OCI-LY7 (cell line): ENCODE measurements at regions not wholly inside any gene's neighbourhood (a gene's known extent, or its start where the extent isn't known, plus 50 kb on each side); places are given as distances from the start of the nearest gene placed in this dataset.

Experiments
- BruUV-seq: library from RNA; stranded (reverse); fragments of 400-500 nt; replicated peaks from 2 replicates; lab custom pipeline; 2021; lab: Mats Ljungman, UMichigan
- CTCF ChIA-PET: fragments of 300-600 bp; sonication (Branson Sonifier 250); formaldehyde crosslinking; loops from one replicate; lab custom pipeline; 2022; ENCODE audit warnings: antibody characterized with exemption; ENCODE audit not compliant: unreplicated experiment; lab: Charles Lee
- POLR2A ChIA-PET: fragments of 300-600 bp; sonication (Branson Sonifier 250); formaldehyde crosslinking; loops from one replicate; lab custom pipeline; 2022; ENCODE audit warnings: antibody characterized with exemption; lab: Charles Lee
- DNase-seq: peaks from one replicate; pipeline ENCODE4 v3.0.0-alpha.2; 2015; ENCODE audit warnings: low spot score
- H2AFZ ChIP-seq: fragments of 200-600 bp; sonication (generic), shearing (Covaris generic); 2 replicates; pipeline ENCODE4 v1.6.1; 2014; ENCODE audit warnings: mild to moderate bottlenecking, antibody characterized with exemption, low read length, moderate library complexity
- H3K27ac ChIP-seq: fragments of 200-600 bp; sonication (generic); 2 replicates; pipeline ENCODE4 v1.5.1; 2014; ENCODE audit warnings: mixed run types, low read depth, mild to moderate bottlenecking, moderate library complexity, low read length, inconsistent platforms; ENCODE audit not compliant: poor library complexity, severe bottlenecking
- H3K36me3 ChIP-seq: fragments of 200-600 bp; sonication (generic); 2 replicates; pipeline ENCODE4 v1.6.1; 2014; ENCODE audit warnings: mild to moderate bottlenecking, antibody characterized with exemption, low read length, moderate library complexity, mixed read lengths; ENCODE audit not compliant: insufficient read depth
- H3K4me1 ChIP-seq: fragments of 200-600 bp; sonication (generic); 2 replicates; pipeline ENCODE4 v1.5.1; 2014; ENCODE audit warnings: mild to moderate bottlenecking, low read length; ENCODE audit not compliant: insufficient read depth, poor library complexity, severe bottlenecking
- H3K4me2 ChIP-seq: fragments of 200-600 bp; sonication (generic); 2 replicates; pipeline ENCODE4 v1.6.1; 2014; ENCODE audit warnings: mild to moderate bottlenecking, low read length
- H3K4me3 ChIP-seq: fragments of 200-600 bp; sonication (generic); 2 replicates; pipeline ENCODE4 v1.5.1; 2014; ENCODE audit warnings: mild to moderate bottlenecking, low read depth, low read length; ENCODE audit not compliant: poor library complexity, severe bottlenecking
- H3K79me2 ChIP-seq: fragments of 200-600 bp; sonication (generic); 2 replicates; pipeline ENCODE4 v1.6.1; 2016; ENCODE audit warnings: low read depth, mild to moderate bottlenecking, low read length, moderate library complexity, mixed read lengths; ENCODE audit not compliant: insufficient read depth
- H3K9me2 ChIP-seq: fragments of 200-600 bp; sonication (generic); 2 replicates; pipeline ENCODE4 v1.6.1; 2016; ENCODE audit warnings: mild to moderate bottlenecking, low read length, mixed read lengths; ENCODE audit not compliant: insufficient read depth
- H3K9me3 ChIP-seq: fragments of 200-600 bp; sonication (generic); 2 replicates; pipeline ENCODE4 v1.6.1; 2014; ENCODE audit warnings: mild to moderate bottlenecking, mixed run types, low read length, mixed read lengths
- H4K20me1 ChIP-seq: fragments of 200-600 bp; sonication (generic); 2 replicates; pipeline ENCODE4 v1.6.1; 2014; ENCODE audit warnings: mild to moderate bottlenecking, antibody characterized with exemption, low read length, moderate library complexity, mixed read lengths; ENCODE audit not compliant: insufficient read depth
- EZH2phosphoT487 ChIP-seq: fragments of 200-600 bp; sonication (generic); IDR thresholded peaks from 2 replicates; pipeline ENCODE4 v1.6.1; 2018; ENCODE audit warnings: low read depth, borderline replicate concordance, mild to moderate bottlenecking, mixed run types, antibody characterized with exemption, low read length, moderate library complexity, mixed read lengths
- intact Hi-C: fragments of 100-400 bp; cut with micrococcal nuclease; formaldehyde crosslinking; loops from one replicate; pipeline ENCODE4 v1.10.0; 2022; ENCODE audit not compliant: unreplicated experiment
- TF ChIP-seq, protein P1 (sequence below): fragments of 200-600 bp; sonication (generic); conservative IDR thresholded peaks from 2 replicates; pipeline ENCODE4 v1.5.1; 2014; ENCODE audit warnings: mild to moderate bottlenecking, antibody characterized with exemption, low read length, moderate library complexity, mixed read lengths

GRCh38 chr15:31577108-31577507 lies 250.5 kb downstream of the KLF13 start:
- no peak for DNase-seq
- ChIA-PET POLR2A (no interaction called here), CTCF (no interaction called here)
- no peaks in the 10 kb centered on the region for H3K36me3 ChIP-seq
- no peaks in the 10 kb centered on the region for H3K79me2 ChIP-seq
- H4K20me1 ChIP-seq: no peaks in the 10 kb centered on the region
- H3K9me3 ChIP-seq: no peaks in the 10 kb centered on the region
- no peaks in the 10 kb centered on the region for H3K9me2 ChIP-seq
- no peak overlapping the region for H3K27ac ChIP-seq
- no peak overlapping the region for H3K4me3 ChIP-seq
- no peak overlapping the region for H3K4me2 ChIP-seq
- intact Hi-C loops: no loop called here
- H2AFZ ChIP-seq: no peak overlapping the region
- TF ChIP-seq, protein P1, sequence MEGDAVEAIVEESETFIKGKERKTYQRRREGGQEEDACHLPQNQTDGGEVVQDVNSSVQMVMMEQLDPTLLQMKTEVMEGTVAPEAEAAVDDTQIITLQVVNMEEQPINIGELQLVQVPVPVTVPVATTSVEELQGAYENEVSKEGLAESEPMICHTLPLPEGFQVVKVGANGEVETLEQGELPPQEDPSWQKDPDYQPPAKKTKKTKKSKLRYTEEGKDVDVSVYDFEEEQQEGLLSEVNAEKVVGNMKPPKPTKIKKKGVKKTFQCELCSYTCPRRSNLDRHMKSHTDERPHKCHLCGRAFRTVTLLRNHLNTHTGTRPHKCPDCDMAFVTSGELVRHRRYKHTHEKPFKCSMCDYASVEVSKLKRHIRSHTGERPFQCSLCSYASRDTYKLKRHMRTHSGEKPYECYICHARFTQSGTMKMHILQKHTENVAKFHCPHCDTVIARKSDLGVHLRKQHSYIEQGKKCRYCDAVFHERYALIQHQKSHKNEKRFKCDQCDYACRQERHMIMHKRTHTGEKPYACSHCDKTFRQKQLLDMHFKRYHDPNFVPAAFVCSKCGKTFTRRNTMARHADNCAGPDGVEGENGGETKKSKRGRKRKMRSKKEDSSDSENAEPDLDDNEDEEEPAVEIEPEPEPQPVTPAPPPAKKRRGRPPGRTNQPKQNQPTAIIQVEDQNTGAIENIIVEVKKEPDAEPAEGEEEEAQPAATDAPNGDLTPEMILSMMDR: no peak
- TF ChIP-seq EZH2phosphoT487: no peak
- no TSS peak for BruUV-seq
- no peaks in the 10 kb centered on the region for H3K4me1 ChIP-seq

GRCh38 chr15:31579282-31579681 lies 252.6 kb downstream of the KLF13 start:
- H3K4me2 ChIP-seq: no peak overlapping the region
- TF ChIP-seq, protein P1: no peak
- TF ChIP-seq EZH2phosphoT487: no peak
- no peaks in the 10 kb centered on the region for H3K4me1 ChIP-seq
- no peak overlapping the region for H2AFZ ChIP-seq
- H3K4me3 ChIP-seq: no peak overlapping the region
- H3K27ac ChIP-seq: no peak overlapping the region
- intact Hi-C loops: no loop called here
- ChIA-PET CTCF (no interaction called here), POLR2A (no interaction called here)
- no TSS peak for BruUV-seq
- no peak for DNase-seq
- no peaks in the 10 kb centered on the region for H3K79me2 ChIP-seq
- no peaks in the 10 kb centered on the region for H3K9me3 ChIP-seq
- no peaks in the 10 kb centered on the region for H3K36me3 ChIP-seq
- H3K9me2 ChIP-seq: no peaks in the 10 kb centered on the region
- H4K20me1 ChIP-seq: no peaks in the 10 kb centered on the region

GRCh38 chr15:31579976-31580375 lies 253.3 kb downstream of the KLF13 start:
- no peak overlapping the region for H3K27ac ChIP-seq
- ChIA-PET CTCF (no interaction called here), POLR2A (no interaction called here)
- no peaks in the 10 kb centered on the region for H3K9me2 ChIP-seq
- no peaks in the 10 kb centered on the region for H3K79me2 ChIP-seq
- H2AFZ ChIP-seq: no peak overlapping the region
- H3K4me1 ChIP-seq: no peaks in the 10 kb centered on the region
- no peak overlapping the region for H3K4me3 ChIP-seq
- H3K9me3 ChIP-seq: no peaks in the 10 kb centered on the region
- H3K36me3 ChIP-seq: no peaks in the 10 kb centered on the region
- H3K4me2 ChIP-seq: no peak overlapping the region
- no peak for DNase-seq
- TF ChIP-seq EZH2phosphoT487: no peak
- TF ChIP-seq, protein P1: no peak
- intact Hi-C loops: no loop called here
- no peaks in the 10 kb centered on the region for H4K20me1 ChIP-seq
- no TSS peak for BruUV-seq
